ENCODE measurements at regions not wholly inside any gene's neighbourhood (a gene's known extent, or its start where the extent isn't known, plus 50 kb on each side); places are given as distances from the start of the nearest gene placed in this dataset.

DNA sequence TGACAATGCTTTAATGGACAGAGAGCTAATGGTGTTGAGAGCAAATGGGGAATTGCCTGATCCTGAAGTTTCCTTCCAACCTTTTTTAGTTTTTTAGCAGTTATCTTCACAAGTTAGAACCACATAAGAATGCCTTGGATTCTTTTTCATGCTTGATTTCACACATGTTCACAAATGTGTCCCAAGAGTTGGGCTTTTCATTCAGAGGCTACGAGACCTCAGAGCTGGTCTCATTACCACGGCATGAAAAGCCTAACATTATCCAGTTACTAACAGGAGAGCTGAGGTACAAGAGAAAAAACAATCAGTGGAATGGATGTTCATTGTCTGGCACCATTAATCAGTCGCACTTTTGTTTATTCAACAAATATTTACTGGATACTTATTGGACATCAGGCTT, 340.6 kb downstream of the ZNF326 start:
- no peaks in the 10 kb centered on the region for H3K36me3 ChIP-seq (replicated peaks in 1 of 2)
- 49 to 64% (median 59%) methylated on average over 3 of the region's 3 CpGs for WGBS, 4 donors
- no peak overlapping the region for H3K27ac ChIP-seq
- TF ChIP-seq, protein P1, sequence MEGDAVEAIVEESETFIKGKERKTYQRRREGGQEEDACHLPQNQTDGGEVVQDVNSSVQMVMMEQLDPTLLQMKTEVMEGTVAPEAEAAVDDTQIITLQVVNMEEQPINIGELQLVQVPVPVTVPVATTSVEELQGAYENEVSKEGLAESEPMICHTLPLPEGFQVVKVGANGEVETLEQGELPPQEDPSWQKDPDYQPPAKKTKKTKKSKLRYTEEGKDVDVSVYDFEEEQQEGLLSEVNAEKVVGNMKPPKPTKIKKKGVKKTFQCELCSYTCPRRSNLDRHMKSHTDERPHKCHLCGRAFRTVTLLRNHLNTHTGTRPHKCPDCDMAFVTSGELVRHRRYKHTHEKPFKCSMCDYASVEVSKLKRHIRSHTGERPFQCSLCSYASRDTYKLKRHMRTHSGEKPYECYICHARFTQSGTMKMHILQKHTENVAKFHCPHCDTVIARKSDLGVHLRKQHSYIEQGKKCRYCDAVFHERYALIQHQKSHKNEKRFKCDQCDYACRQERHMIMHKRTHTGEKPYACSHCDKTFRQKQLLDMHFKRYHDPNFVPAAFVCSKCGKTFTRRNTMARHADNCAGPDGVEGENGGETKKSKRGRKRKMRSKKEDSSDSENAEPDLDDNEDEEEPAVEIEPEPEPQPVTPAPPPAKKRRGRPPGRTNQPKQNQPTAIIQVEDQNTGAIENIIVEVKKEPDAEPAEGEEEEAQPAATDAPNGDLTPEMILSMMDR (IDR thresholded peaks at IDR 0.05) = no peak
- TF ChIP-seq POLR2A (IDR thresholded peaks at IDR 0.05) = no peak
- no peaks in the 10 kb centered on the region for H3K27me3 ChIP-seq
- no peak for DNase-seq
- no peak overlapping the region for H3K4me3 ChIP-seq
- H3K4me1 ChIP-seq (replicated peaks in 1 of 2) = no peaks in the 10 kb centered on the region
- H3K9me3 ChIP-seq (replicated peaks in 1 of 3) = no peaks in the 10 kb centered on the region
- intact Hi-C loops (cut with DNase I) = no loop called here

DNA sequence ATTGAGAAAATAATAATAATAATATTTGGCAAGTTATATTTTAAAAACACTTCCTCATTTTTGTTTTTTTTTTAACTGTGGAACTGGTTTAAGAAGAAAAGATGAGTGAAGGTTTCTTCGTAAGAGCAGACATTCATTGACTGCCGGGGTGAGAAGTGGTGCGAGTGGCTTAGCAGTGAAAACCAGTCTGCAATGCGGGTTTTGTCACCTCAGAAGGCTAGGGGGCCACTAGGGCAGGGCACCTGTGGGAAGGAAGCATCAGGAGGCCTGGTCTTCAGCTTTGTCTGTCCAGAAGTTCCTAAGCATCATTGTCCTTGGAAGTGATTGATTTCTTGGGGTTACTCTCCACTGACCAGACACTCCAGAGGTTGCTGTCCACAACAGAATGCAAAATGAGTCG, 339.2 kb downstream of the ZNF326 start:
- DNase-seq = no peak
- Histone ChIP-seq H3K4me1 (replicated peaks in 1 of 2) (no peaks in the 10 kb centered on the region), H3K27me3 (no peaks in the 10 kb centered on the region), H3K9me3 (replicated peaks in 1 of 3) (no peaks in the 10 kb centered on the region), H3K27ac (no peak overlapping the region), H3K36me3 (replicated peaks in 1 of 2) (no peaks in the 10 kb centered on the region), H3K4me3 (no peak overlapping the region)
- intact Hi-C loops (cut with DNase I) = no loop called here
- WGBS, 4 donors = 60 to 69% (median 66%) methylated on average over 5 of the region's 5 CpGs
- no peak for TF ChIP-seq POLR2A (IDR thresholded peaks at IDR 0.05)
- TF ChIP-seq, protein P1 (IDR thresholded peaks at IDR 0.05) = no peak

DNA sequence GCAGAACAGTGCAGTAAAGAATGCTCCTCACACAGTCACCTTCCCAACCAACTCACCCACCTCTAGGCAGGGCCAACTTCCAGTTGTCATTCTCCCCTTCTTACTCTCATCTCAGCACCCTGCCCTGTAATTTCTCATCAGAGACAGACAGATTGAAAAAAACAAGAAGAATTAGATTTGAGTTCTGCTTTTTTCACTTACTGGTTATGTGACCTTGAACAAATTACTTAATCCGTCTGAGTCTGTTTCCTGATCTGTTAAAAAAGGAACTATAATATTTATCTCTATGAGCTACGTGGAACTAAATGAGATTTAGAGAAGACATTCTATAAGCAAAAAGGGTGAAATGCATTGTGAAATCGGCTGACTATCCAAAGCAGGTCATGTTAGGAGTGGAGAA, 330.3 kb downstream of the ZNF326 start:
- intact Hi-C loops (cut with DNase I) = no loop called here
- Histone ChIP-seq H3K9me3 (replicated peaks in 1 of 3) (no peaks in the 10 kb centered on the region), H3K36me3 (replicated peaks in 1 of 2) (no peaks in the 10 kb centered on the region), H3K4me3 (no peak overlapping the region), H3K27ac (no peak overlapping the region), H3K27me3 (no peaks in the 10 kb centered on the region), H3K4me1 (replicated peaks in 1 of 2) (no peaks in the 10 kb centered on the region)
- DNase-seq = no peak
- TF ChIP-seq POLR2A (IDR thresholded peaks at IDR 0.05) = no peak
- TF ChIP-seq, protein P1 (IDR thresholded peaks at IDR 0.05) = no peak
- WGBS, 4 donors = 25 to 31% (median 29%) methylated on average over 3 of the region's 3 CpGs

DNA sequence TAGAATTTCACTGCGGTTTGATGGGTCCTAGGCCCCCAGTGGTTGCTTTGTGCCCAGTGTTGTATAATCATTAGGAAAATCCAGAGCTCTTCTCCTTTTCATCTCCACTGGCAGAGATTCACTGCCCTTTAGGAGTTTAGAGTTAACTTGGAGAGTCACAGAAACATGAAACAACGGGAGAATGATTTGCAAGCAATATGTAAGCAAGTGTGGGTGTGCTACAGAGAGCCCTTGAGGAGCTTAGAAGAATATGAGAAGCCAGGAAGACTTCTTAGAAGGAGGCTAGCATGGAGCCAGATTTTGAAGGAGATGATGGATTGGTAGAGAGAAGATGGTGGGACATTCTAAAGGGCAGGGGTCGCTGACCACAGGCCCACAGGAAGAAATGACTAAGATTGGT, 327.3 kb downstream of the ZNF326 start:
- Histone ChIP-seq H3K36me3 (replicated peaks in 1 of 2) (no peaks in the 10 kb centered on the region), H3K27ac (no peak overlapping the region), H3K27me3 (no peaks in the 10 kb centered on the region), H3K4me1 (replicated peaks in 1 of 2) (no peaks in the 10 kb centered on the region), H3K9me3 (replicated peaks in 1 of 3) (no peaks in the 10 kb centered on the region), H3K4me3 (no peak overlapping the region)
- intact Hi-C loops (cut with DNase I) = no loop called here
- no peak for TF ChIP-seq POLR2A (IDR thresholded peaks at IDR 0.05)
- TF ChIP-seq, protein P1 (IDR thresholded peaks at IDR 0.05) = no peak
- 51 to 72% (median 60%) methylated on average over 3 of the region's 3 CpGs for WGBS, 4 donors
- DNase-seq = no peak

All from adrenal gland (tissue), 9 donors.